ENCODE measurements at regions not wholly inside any gene's neighbourhood (a gene's known extent, or its start where the extent isn't known, plus 50 kb on each side); places are given as distances from the start of the nearest gene placed in this dataset.

GRCh38 chr6:111952274-111952673 lies 79.0 kb upstream of the FYN start:
- Histone ChIP-seq H3K36me3 (no peaks in the 10 kb centered on the region), H3K4me3 (no peak overlapping the region), H3K27me3 (no peaks in the 10 kb centered on the region), H3K4me1 (no peaks in the 10 kb centered on the region), H3K27ac (no peak overlapping the region), H3K9me3 (no peaks in the 10 kb centered on the region)
- no peak for DNase-seq
- no peak for ATAC-seq
- no peak for TF ChIP-seq CTCF (IDR thresholded peaks at IDR 0.05)
- intact Hi-C loops (cut with DNase I) = no loop called here

- Histone ChIP-seq H3K4me3 (no peak overlapping the region), H3K4me1 (no peaks in the 10 kb centered on the region), H3K9me3 (no peaks in the 10 kb centered on the region), H3K27ac (no peak overlapping the region), H3K36me3 (no peaks in the 10 kb centered on the region), H3K27me3 (no peaks in the 10 kb centered on the region)
- intact Hi-C loops (cut with DNase I) = no loop called here
- DNase-seq (no peak), ATAC-seq (peak; percentile 45)
- TF ChIP-seq CTCF (IDR thresholded peaks at IDR 0.05) = no peak
These were observed 79.7 kb upstream of the FYN start for GRCh38 chr6:111952821-111953540.

- Histone ChIP-seq H3K9me3 (no peaks in the 10 kb centered on the region), H3K36me3 (no peaks in the 10 kb centered on the region), H3K27me3 (no peaks in the 10 kb centered on the region), H3K4me1 (no peaks in the 10 kb centered on the region), H3K4me3 (no peak overlapping the region), H3K27ac (no peak overlapping the region)
- ATAC-seq (no peak), DNase-seq (no peak)
- intact Hi-C loops (cut with DNase I) = no loop called here
- no peak for TF ChIP-seq CTCF (IDR thresholded peaks at IDR 0.05)
These were observed 82.8 kb upstream of the FYN start for GRCh38 chr6:111956098-111956497.

- no peaks in the 10 kb centered on the region for H3K9me3 ChIP-seq
- H3K27me3 ChIP-seq = no peaks in the 10 kb centered on the region
- H3K4me1 ChIP-seq = no peaks in the 10 kb centered on the region
- intact Hi-C loops (cut with DNase I) = no loop called here
- no peak overlapping the region for H3K4me3 ChIP-seq
- no peak for ATAC-seq
- no peak for DNase-seq
- H3K27ac ChIP-seq = no peak overlapping the region
- no peaks in the 10 kb centered on the region for H3K36me3 ChIP-seq
- TF ChIP-seq CTCF (IDR thresholded peaks at IDR 0.05) = no peak
These were observed 84.5 kb upstream of the FYN start for GRCh38 chr6:111957623-111958315.

- no peaks in the 10 kb centered on the region for H3K36me3 ChIP-seq
These were observed 85.3 kb upstream of the FYN start for GRCh38 chr6:111958534-111958933.

More at GRCh38 chr6:111958534-111958933, 85.3 kb upstream of the FYN start:
- ATAC-seq (peak; percentile 25), DNase-seq (no peak)
- H3K4me1 ChIP-seq = no peaks in the 10 kb centered on the region
- no peak overlapping the region for H3K27ac ChIP-seq
- TF ChIP-seq CTCF (IDR thresholded peaks at IDR 0.05) = no peak
- intact Hi-C loops (cut with DNase I) = no loop called here
- H3K9me3 ChIP-seq = no peaks in the 10 kb centered on the region
- H3K27me3 ChIP-seq = no peaks in the 10 kb centered on the region
- H3K4me3 ChIP-seq = no peak overlapping the region

Data from upper lobe of right lung (tissue), 1 donor.